ENCODE measurements at regions not wholly inside any gene's neighbourhood (a gene's known extent, or its start where the extent isn't known, plus 50 kb on each side); places are given as distances from the start of the nearest gene placed in this dataset.
A peak's percentile ranks its signal among the peaks of the same experiment; 100 is the strongest.

- no peak overlapping the region for H3K9ac ChIP-seq
- no peaks in the 10 kb centered on the region for H3K79me2 ChIP-seq (ENCODE audit: insufficient read depth, low read depth)
- peaks cover 11% of the 10 kb centered on the region for H3K4me1 ChIP-seq (ENCODE audit: low read depth, poor library complexity, severe bottlenecking)
- no peak overlapping the region for H3K4me2 ChIP-seq
- TF ChIP-seq CTCF (conservative IDR thresholded peaks at IDR 0.05; ENCODE audit: low read depth, low read length): no peak
- no peaks in the 10 kb centered on the region for H4K20me1 ChIP-seq (ENCODE audit: insufficient read depth)
- no peak overlapping the region for H2AFZ ChIP-seq (ENCODE audit: low read depth)
- H3K36me3 ChIP-seq (ENCODE audit: insufficient read depth): no peaks in the 10 kb centered on the region
- no peak overlapping the region for H3K27ac ChIP-seq
- no peak overlapping the region for H3K4me3 ChIP-seq (IDR thresholded peaks at IDR 0.05; ENCODE audit: insufficient read depth, low read depth, low read length)
- H3K27me3 ChIP-seq (ENCODE audit: insufficient read depth, low read depth): no peaks in the 10 kb centered on the region
Observed at GRCh38 chr4:111988514-111988913, 156.7 kb upstream of the FAM241A start.

DNA sequence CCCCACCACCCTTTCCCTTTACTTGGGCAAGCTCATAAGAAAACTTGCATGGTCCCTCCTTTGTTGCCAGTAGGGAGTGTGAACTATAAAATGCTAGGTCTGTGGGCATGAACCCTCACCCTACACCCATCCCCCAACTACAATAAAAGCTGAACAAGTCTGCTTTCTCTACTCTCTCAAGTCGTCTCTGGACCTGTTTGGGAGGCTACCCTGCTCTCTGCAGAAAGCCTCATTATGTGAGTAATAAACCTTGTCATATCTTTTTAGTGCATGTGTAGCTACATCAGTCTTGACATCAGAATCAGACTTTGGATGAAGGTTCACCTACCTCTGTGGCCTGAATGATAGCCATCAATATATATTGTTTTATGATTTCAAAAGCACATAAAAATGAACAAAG lies 155.4 kb upstream of the FAM241A start:
- no peak for TF ChIP-seq CTCF (conservative IDR thresholded peaks at IDR 0.05; ENCODE audit: low read depth, low read length)
- no peak overlapping the region for H2AFZ ChIP-seq (ENCODE audit: low read depth)
- H3K27ac ChIP-seq: no peak overlapping the region
- no peak overlapping the region for H3K4me3 ChIP-seq (IDR thresholded peaks at IDR 0.05; ENCODE audit: insufficient read depth, low read depth, low read length)
- no peaks in the 10 kb centered on the region for H3K79me2 ChIP-seq (ENCODE audit: insufficient read depth, low read depth)
- H3K27me3 ChIP-seq (ENCODE audit: insufficient read depth, low read depth): no peaks in the 10 kb centered on the region
- H3K4me1 ChIP-seq (ENCODE audit: low read depth, poor library complexity, severe bottlenecking): peaks cover 11% of the 10 kb centered on the region
- H3K4me2 ChIP-seq: no peak overlapping the region
- H4K20me1 ChIP-seq (ENCODE audit: insufficient read depth): no peaks in the 10 kb centered on the region
- H3K36me3 ChIP-seq (ENCODE audit: insufficient read depth): no peaks in the 10 kb centered on the region
- no peak overlapping the region for H3K9ac ChIP-seq

DNA sequence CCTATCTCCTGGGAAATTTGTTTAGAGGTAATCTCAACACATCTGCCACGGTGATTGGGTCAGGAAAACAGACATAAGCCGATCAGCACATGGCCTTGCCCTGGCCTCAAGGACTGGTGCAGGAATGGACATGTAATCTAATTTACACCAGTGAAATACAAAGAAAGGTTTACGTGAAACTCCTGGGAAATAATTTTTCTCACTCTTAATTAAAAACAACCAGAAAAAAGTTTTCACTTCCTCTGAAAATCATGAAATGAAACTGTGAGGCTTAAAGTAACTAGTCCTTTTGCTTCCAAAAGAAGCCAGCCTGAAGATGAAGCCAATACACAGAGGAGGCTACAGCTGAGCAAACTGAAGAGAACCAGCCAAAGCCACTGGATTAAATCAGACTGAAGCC lies 154.1 kb upstream of the FAM241A start:
- no peak overlapping the region for H2AFZ ChIP-seq (ENCODE audit: low read depth)
- H3K36me3 ChIP-seq (ENCODE audit: insufficient read depth): no peaks in the 10 kb centered on the region
- no peaks in the 10 kb centered on the region for H3K79me2 ChIP-seq (ENCODE audit: insufficient read depth, low read depth)
- no peak overlapping the region for H3K9ac ChIP-seq
- no peak overlapping the region for H3K4me3 ChIP-seq (IDR thresholded peaks at IDR 0.05; ENCODE audit: insufficient read depth, low read depth, low read length)
- peak overlapping the region; percentile 8; the same call in 1 of the 2 replicates for H3K4me2 ChIP-seq
- H4K20me1 ChIP-seq (ENCODE audit: insufficient read depth): no peaks in the 10 kb centered on the region
- no peak overlapping the region for H3K27ac ChIP-seq
- no peaks in the 10 kb centered on the region for H3K27me3 ChIP-seq (ENCODE audit: insufficient read depth, low read depth)
- no peak for TF ChIP-seq CTCF (conservative IDR thresholded peaks at IDR 0.05; ENCODE audit: low read depth, low read length)
- H3K4me1 ChIP-seq (ENCODE audit: low read depth, poor library complexity, severe bottlenecking): peaks cover 11% of the 10 kb centered on the region

- no peaks in the 10 kb centered on the region for H3K79me2 ChIP-seq (ENCODE audit: insufficient read depth, low read depth)
- H3K4me3 ChIP-seq (IDR thresholded peaks at IDR 0.05; ENCODE audit: insufficient read depth, low read depth, low read length): no peak overlapping the region
- H3K27ac ChIP-seq: no peak overlapping the region
- H3K4me2 ChIP-seq: no peak overlapping the region; the same call in 1 of the 2 replicates
- no peaks in the 10 kb centered on the region for H3K27me3 ChIP-seq (ENCODE audit: insufficient read depth, low read depth)
- H3K4me1 ChIP-seq (ENCODE audit: low read depth, poor library complexity, severe bottlenecking): peaks cover 11% of the 10 kb centered on the region
- no peaks in the 10 kb centered on the region for H4K20me1 ChIP-seq (ENCODE audit: insufficient read depth)
- H3K9ac ChIP-seq: no peak overlapping the region
- no peak overlapping the region for H2AFZ ChIP-seq (ENCODE audit: low read depth)
- no peak for TF ChIP-seq CTCF (conservative IDR thresholded peaks at IDR 0.05; ENCODE audit: low read depth, low read length)
- no peaks in the 10 kb centered on the region for H3K36me3 ChIP-seq (ENCODE audit: insufficient read depth)
Observed at GRCh38 chr4:111991797-111992196, 153.5 kb upstream of the FAM241A start.
